ENCODE measurements at regions not wholly inside any gene's neighbourhood (a gene's known extent, or its start where the extent isn't known, plus 50 kb on each side); places are given as distances from the start of the nearest gene placed in this dataset.

GRCh38 chr5:54748527-54748926, 231.0 kb downstream of the SNX18 start:
- TF ChIP-seq POLR2A (IDR thresholded peaks at IDR 0.05) (no peak), CTCF (IDR thresholded peaks at IDR 0.05) (no peak)

Data from lower leg skin (tissue), 3 donors.